ENCODE measurements at regions not wholly inside any gene's neighbourhood (a gene's known extent, or its start where the extent isn't known, plus 50 kb on each side); places are given as distances from the start of the nearest gene placed in this dataset.

- no peaks in the 10 kb centered on the region for H3K27me3 ChIP-seq (ENCODE audit: insufficient read depth, low read length, poor library complexity, severe bottlenecking)
- Mint-ChIP-seq H3K4me1 (no peaks in the 10 kb centered on the region), H3K27ac (no peak overlapping the region), H3K27me3 (peaks cover 0 to 2% of the 10 kb centered on the region in 2 donors), H3K36me3 (no peaks in the 10 kb centered on the region), H3K4me3 (no peak overlapping the region), H3K9me3 (peaks cover 0 to under 1% (median 0%) of the 10 kb centered on the region in 5 donors)
- DNase-seq = no peak
- POLR2A ChIA-PET = no interaction called here
- no peaks in the 10 kb centered on the region for H3K36me3 ChIP-seq (ENCODE audit: insufficient read depth, low read length)
- H3K27ac ChIP-seq (ENCODE audit: low read depth, low read length) = no peak overlapping the region
- no peak overlapping the region for H3K4me3 ChIP-seq (ENCODE audit: low read length)
- no peaks in the 10 kb centered on the region for H3K4me1 ChIP-seq (ENCODE audit: insufficient read depth, low read length)
- CTCF ChIA-PET = no interaction called here
- H3K9me3 ChIP-seq (ENCODE audit: low read length) = no peaks in the 10 kb centered on the region
These were observed 245.3 kb upstream of the HTR2A start for GRCh38 chr13:47142105-47142504.

GRCh38 chr13:47139519-47139918 is 242.7 kb upstream of the HTR2A start:
- H3K27me3 Mint-ChIP-seq = peaks cover 0 to 2% of the 10 kb centered on the region in 2 donors
- ChIA-PET CTCF (no interaction called here), POLR2A (no interaction called here)
- H3K27ac Mint-ChIP-seq = no peak overlapping the region
- no peak overlapping the region for H3K4me3 Mint-ChIP-seq
- no peaks in the 10 kb centered on the region for H3K4me1 ChIP-seq (ENCODE audit: insufficient read depth, low read length)
- H3K36me3 ChIP-seq (ENCODE audit: insufficient read depth, low read length) = no peaks in the 10 kb centered on the region
- H3K4me3 ChIP-seq (ENCODE audit: low read length) = no peak overlapping the region
- no peaks in the 10 kb centered on the region for H3K4me1 Mint-ChIP-seq
- H3K27ac ChIP-seq (ENCODE audit: low read depth, low read length) = no peak overlapping the region
- no peaks in the 10 kb centered on the region for H3K36me3 Mint-ChIP-seq
- no peaks in the 10 kb centered on the region for H3K9me3 Mint-ChIP-seq
- no peak for DNase-seq
- no peaks in the 10 kb centered on the region for H3K9me3 ChIP-seq (ENCODE audit: low read length)
- H3K27me3 ChIP-seq (ENCODE audit: insufficient read depth, low read length, poor library complexity, severe bottlenecking) = no peaks in the 10 kb centered on the region

GRCh38 chr13:47136504-47136941 is 239.7 kb upstream of the HTR2A start:
- CTCF ChIA-PET = no interaction called here
- Mint-ChIP-seq H3K27ac (no peak overlapping the region), H3K27me3 (peaks cover 0 to 2% of the 10 kb centered on the region in 2 donors), H3K4me1 (no peaks in the 10 kb centered on the region), H3K9me3 (no peaks in the 10 kb centered on the region), H3K36me3 (no peaks in the 10 kb centered on the region), H3K4me3 (no peak overlapping the region)
- POLR2A ChIA-PET = no interaction called here
- no peaks in the 10 kb centered on the region for H3K36me3 ChIP-seq (ENCODE audit: insufficient read depth, low read length)
- H3K4me3 ChIP-seq (ENCODE audit: low read length) = no peak overlapping the region
- H3K9me3 ChIP-seq (ENCODE audit: low read length) = no peaks in the 10 kb centered on the region
- no peaks in the 10 kb centered on the region for H3K4me1 ChIP-seq (ENCODE audit: insufficient read depth, low read length)
- no peak for DNase-seq
- H3K27ac ChIP-seq (ENCODE audit: low read depth, low read length) = no peak overlapping the region
- no peaks in the 10 kb centered on the region for H3K27me3 ChIP-seq (ENCODE audit: insufficient read depth, low read length, poor library complexity, severe bottlenecking)

GRCh38 chr13:47135800-47136503 is 239.1 kb upstream of the HTR2A start:
- Mint-ChIP-seq H3K4me1 (no peaks in the 10 kb centered on the region), H3K4me3 (no peak overlapping the region), H3K9me3 (no peaks in the 10 kb centered on the region), H3K27me3 (peaks cover 0 to 2% of the 10 kb centered on the region in 2 donors), H3K27ac (no peak overlapping the region), H3K36me3 (no peaks in the 10 kb centered on the region)
- Histone ChIP-seq H3K27me3 (ENCODE audit: insufficient read depth, low read length, poor library complexity, severe bottlenecking) (no peaks in the 10 kb centered on the region), H3K36me3 (ENCODE audit: insufficient read depth, low read length) (no peaks in the 10 kb centered on the region), H3K27ac (ENCODE audit: low read depth, low read length) (no peak overlapping the region), H3K9me3 (ENCODE audit: low read length) (no peaks in the 10 kb centered on the region), H3K4me1 (ENCODE audit: insufficient read depth, low read length) (no peaks in the 10 kb centered on the region), H3K4me3 (ENCODE audit: low read length) (no peak overlapping the region)
- ChIA-PET CTCF (no interaction called here), POLR2A (no interaction called here)
- DNase-seq = no peak

- Histone ChIP-seq H3K36me3 (ENCODE audit: insufficient read depth, low read length) (no peaks in the 10 kb centered on the region), H3K27me3 (ENCODE audit: insufficient read depth, low read length, poor library complexity, severe bottlenecking) (no peaks in the 10 kb centered on the region), H3K4me1 (ENCODE audit: insufficient read depth, low read length) (no peaks in the 10 kb centered on the region), H3K27ac (ENCODE audit: low read depth, low read length) (no peak overlapping the region), H3K9me3 (ENCODE audit: low read length) (no peaks in the 10 kb centered on the region), H3K4me3 (ENCODE audit: low read length) (no peak overlapping the region)
- Mint-ChIP-seq H3K9me3 (no peaks in the 10 kb centered on the region), H3K4me3 (no peak overlapping the region), H3K27me3 (peaks cover 0 to 2% of the 10 kb centered on the region in 2 donors), H3K4me1 (no peaks in the 10 kb centered on the region), H3K27ac (no peak overlapping the region), H3K36me3 (no peaks in the 10 kb centered on the region)
- CTCF ChIA-PET = no interaction called here
- POLR2A ChIA-PET = no interaction called here
- DNase-seq = no peak
These were observed 238.2 kb upstream of the HTR2A start for GRCh38 chr13:47134939-47135489.

GRCh38 chr13:47133011-47133445 is 236.2 kb upstream of the HTR2A start:
- no peak for DNase-seq
- no peaks in the 10 kb centered on the region for H3K36me3 ChIP-seq (ENCODE audit: insufficient read depth, low read length)
- Mint-ChIP-seq H3K36me3 (no peaks in the 10 kb centered on the region), H3K4me3 (no peak overlapping the region), H3K9me3 (peaks cover 0 to 4% (median 0%) of the 10 kb centered on the region in 5 donors), H3K27me3 (no peaks in the 10 kb centered on the region), H3K4me1 (no peaks in the 10 kb centered on the region), H3K27ac (no peak overlapping the region)
- no peaks in the 10 kb centered on the region for H3K27me3 ChIP-seq (ENCODE audit: insufficient read depth, low read length, poor library complexity, severe bottlenecking)
- H3K27ac ChIP-seq (ENCODE audit: low read depth, low read length) = no peak overlapping the region
- H3K4me3 ChIP-seq (ENCODE audit: low read length) = no peak overlapping the region
- POLR2A ChIA-PET = no interaction called here
- no peaks in the 10 kb centered on the region for H3K9me3 ChIP-seq (ENCODE audit: low read length)
- CTCF ChIA-PET = no interaction called here
- H3K4me1 ChIP-seq (ENCODE audit: insufficient read depth, low read length) = no peaks in the 10 kb centered on the region

GRCh38 chr13:47129461-47129860 is 232.6 kb upstream of the HTR2A start:
- Histone ChIP-seq H3K4me1 (ENCODE audit: insufficient read depth, low read length) (no peaks in the 10 kb centered on the region), H3K27me3 (ENCODE audit: insufficient read depth, low read length, poor library complexity, severe bottlenecking) (no peaks in the 10 kb centered on the region), H3K9me3 (ENCODE audit: low read length) (no peaks in the 10 kb centered on the region), H3K27ac (ENCODE audit: low read depth, low read length) (no peak overlapping the region), H3K36me3 (ENCODE audit: insufficient read depth, low read length) (no peaks in the 10 kb centered on the region), H3K4me3 (ENCODE audit: low read length) (no peak overlapping the region)
- no peak for DNase-seq
- Mint-ChIP-seq H3K4me1 (no peaks in the 10 kb centered on the region), H3K9me3 (peaks cover 0 to 4% (median 0%) of the 10 kb centered on the region in 5 donors), H3K27ac (no peak overlapping the region), H3K4me3 (no peak overlapping the region), H3K27me3 (no peaks in the 10 kb centered on the region), H3K36me3 (no peaks in the 10 kb centered on the region)
- ChIA-PET POLR2A (no interaction called here), CTCF (no interaction called here)

GRCh38 chr13:47126432-47126831 is 229.6 kb upstream of the HTR2A start:
- Mint-ChIP-seq H3K4me3 (no peak overlapping the region), H3K27me3 (no peaks in the 10 kb centered on the region), H3K27ac (no peak overlapping the region), H3K9me3 (peaks cover 0 to 4% (median 0%) of the 10 kb centered on the region in 5 donors), H3K4me1 (no peaks in the 10 kb centered on the region), H3K36me3 (no peaks in the 10 kb centered on the region)
- H3K4me3 ChIP-seq (ENCODE audit: low read length) = no peak overlapping the region
- H3K36me3 ChIP-seq (ENCODE audit: insufficient read depth, low read length) = no peaks in the 10 kb centered on the region
- no peaks in the 10 kb centered on the region for H3K9me3 ChIP-seq (ENCODE audit: low read length)
- ChIA-PET POLR2A (no interaction called here), CTCF (no interaction called here)
- no peak for DNase-seq
- H3K4me1 ChIP-seq (ENCODE audit: insufficient read depth, low read length) = no peaks in the 10 kb centered on the region
- H3K27ac ChIP-seq (ENCODE audit: low read depth, low read length) = no peak overlapping the region
- no peaks in the 10 kb centered on the region for H3K27me3 ChIP-seq (ENCODE audit: insufficient read depth, low read length, poor library complexity, severe bottlenecking)

Measured in CD8-positive, alpha-beta memory T cell (primary cell).